GM10266 (cell line): ENCODE measurements at regions not wholly inside any gene's neighbourhood (a gene's known extent, or its start where the extent isn't known, plus 50 kb on each side); places are given as distances from the start of the nearest gene placed in this dataset.

ENCODE experiments used
- DNase-seq: peaks from one replicate; pipeline ENCODE4 v3.0.0; 2012; ENCODE audit errors: extremely low spot score
- CTCF ChIP-seq: IDR thresholded peaks from 2 replicates; pipeline ENCODE4 v1.5.1; 2012; ENCODE audit warnings: mild to moderate bottlenecking, low read depth; ENCODE audit not compliant: control insufficient read depth, insufficient read depth; ENCODE audit errors: missing control alignments

- no peak for TF ChIP-seq CTCF
- no peak for DNase-seq
Measured at GRCh38 chr5:103891151-103891550, 328.6 kb upstream of the NUDT12 start.

- no peak for DNase-seq
- TF ChIP-seq CTCF: no peak
Measured at GRCh38 chr5:103890313-103890712, 327.7 kb upstream of the NUDT12 start.

GRCh38 chr5:103889500-103890209, 327.1 kb upstream of the NUDT12 start:
- TF ChIP-seq CTCF: no peak
- no peak for DNase-seq

- no peak for DNase-seq
- no peak for TF ChIP-seq CTCF
Measured at GRCh38 chr5:103886826-103887225, 324.2 kb upstream of the NUDT12 start.

- TF ChIP-seq CTCF: no peak
- DNase-seq: no peak
Measured at GRCh38 chr5:103883143-103883542, 320.6 kb upstream of the NUDT12 start.

GRCh38 chr5:103881560-103881959, 319.0 kb upstream of the NUDT12 start:
- no peak for DNase-seq
- no peak for TF ChIP-seq CTCF

GRCh38 chr5:103867857-103868598, 305.4 kb upstream of the NUDT12 start:
- TF ChIP-seq CTCF: no peak
- no peak for DNase-seq
